HepG2 (cell line): ENCODE measurements at regions not wholly inside any gene's neighbourhood (a gene's known extent, or its start where the extent isn't known, plus 50 kb on each side); places are given as distances from the start of the nearest gene placed in this dataset.

Source experiments
- ATAC-seq: fragments of 200-7000 bp; cut with Tn5 transposase; 3 replicates; pipeline ENCODE4 v1.9.1; 2020; ENCODE audit warnings: mild to moderate bottlenecking, moderate library complexity
- BruUV-seq: library from RNA; stranded (reverse); fragments of 400-500 nt; replicated peaks from 2 replicates; lab custom pipeline; 2021; lab: Mats Ljungman, UMichigan
- CTCF ChIA-PET: fragments of 300-600 bp; formaldehyde crosslinking; extraction: SDS; loops from one replicate; lab custom pipeline; 2021; ENCODE audit warnings: low total read pairs, inconsistent platforms, low intra/inter-chr PET ratio; lab: Yijun Ruan, JAX
- POLR2A ChIA-PET: fragments of 350-600 bp; sonication (Branson Sonifier 250); formaldehyde crosslinking; loops from one replicate; lab custom pipeline; 2020; ENCODE audit warnings: antibody characterized with exemption, inconsistent platforms; lab: Yijun Ruan, JAX
- DNase-seq: peaks from one replicate; pipeline ENCODE4 v3.0.0-alpha.2; 2015; ENCODE audit warnings: low spot score
- FAIRE-seq: peaks from 3 replicates; lab custom pipeline; 2011; peaks lifted over from hg19 to GRCh38; lab: Jason Lieb, UNC
- H2AFZ ChIP-seq: one replicate; pipeline ENCODE4 v1.6.1; 2011; ENCODE audit warnings: low read length, inconsistent platforms
- H3K27ac ChIP-seq: fragments of 300-600 bp; 3 replicates; pipeline ENCODE4 v1.8.0; 2011; ENCODE audit warnings: mixed run types, mild to moderate bottlenecking, mixed read lengths, low read length, inconsistent platforms; ENCODE audit not compliant: insufficient read depth; ENCODE audit errors: extremely low read length
- H3K27me3 ChIP-seq, 2 experiments: fragments of 200-600 bp in 1 of 2; 2 replicates in 1 of 2; 3 replicates in 1 of 2; pipeline versions ENCODE4 v1.6.0 to v1.8.0; 2011; ENCODE audit warnings: low read length in 2 of 2, mild to moderate bottlenecking in 2 of 2, moderate library complexity in 2 of 2, inconsistent platforms in 1 of 2; ENCODE audit not compliant: insufficient read depth in 2 of 2, control insufficient read depth in 1 of 2
- H3K36me3 ChIP-seq, 2 experiments: fragments of 200-600 bp in 1 of 2; replicated peaks in 1 of 2; 2 replicates in 1 of 2; 3 replicates in 1 of 2; pipeline versions ENCODE4 v1.5.1 to v1.8.0; 2011; ENCODE audit warnings: low read length in 2 of 2, inconsistent platforms in 1 of 2; ENCODE audit not compliant: insufficient read depth in 2 of 2, control insufficient read depth in 1 of 2
- H3K4me1 ChIP-seq: 2 replicates; pipeline ENCODE4 v1.5.1; 2012; ENCODE audit warnings: low read length, inconsistent platforms; ENCODE audit not compliant: insufficient read depth
- H3K4me2 ChIP-seq: 2 replicates; pipeline ENCODE4 v1.6.0; 2011; ENCODE audit warnings: low read depth, low read length, inconsistent platforms
- H3K4me3 ChIP-seq, 3 experiments: fragments of 200-600 bp in 1 of 3; sonication (generic), shearing (Covaris generic) in 1 of 3; replicated peaks in 1 of 3; 2 replicates each; pipeline ENCODE4 v1.5.1; 2011 to 2016; ENCODE audit warnings: low read length in 3 of 3, inconsistent platforms in 2 of 3, low read depth in 2 of 3, mild to moderate bottlenecking in 2 of 3, control low read depth in 1 of 3, mixed read lengths in 1 of 3; ENCODE audit not compliant: insufficient read depth in 1 of 3
- H3K79me2 ChIP-seq: one replicate; pipeline ENCODE4 v1.6.1; 2011; ENCODE audit warnings: low read length, inconsistent platforms; ENCODE audit not compliant: insufficient read depth
- H3K9ac ChIP-seq: 2 replicates; pipeline ENCODE4 v1.6.0; 2011; ENCODE audit warnings: mild to moderate bottlenecking, low read depth, low read length, inconsistent platforms; ENCODE audit not compliant: insufficient read depth
- H3K9me3 ChIP-seq: 2 replicates; pipeline ENCODE4 v1.5.1; 2012; ENCODE audit warnings: mild to moderate bottlenecking, low read length
- H4K20me1 ChIP-seq: 2 replicates; pipeline ENCODE4 v1.6.0; 2011; ENCODE audit warnings: inconsistent platforms, mild to moderate bottlenecking, low read length, moderate library complexity; ENCODE audit not compliant: insufficient read depth
- BCL3 ChIP-seq: sonication (generic); formaldehyde crosslinking; IDR thresholded peaks from 2 replicates; pipeline ENCODE4 v1.5.1; 2020; ENCODE audit warnings: mild to moderate bottlenecking, missing genetic modification reagents, moderate library complexity
- CBX1 ChIP-seq: IDR thresholded peaks from one replicate; pipeline ENCODE4 v1.6.1; 2016; ENCODE audit warnings: antibody characterized with exemption, low read depth
- DPF2 ChIP-seq: sonication (generic); formaldehyde crosslinking; IDR thresholded peaks from 2 replicates; pipeline ENCODE4 v1.4.0; 2020; ENCODE audit warnings: mild to moderate bottlenecking, low read depth, missing genetic modification reagents, borderline replicate concordance
- ELF3 ChIP-seq: IDR thresholded peaks from 2 replicates; pipeline ENCODE4 v1.6.1; 2016; ENCODE audit warnings: missing genetic modification reagents, missing compliant biosample characterization
- ELK4 ChIP-seq: sonication (generic); formaldehyde crosslinking; IDR thresholded peaks from 2 replicates; pipeline ENCODE4 v1.9.0; 2021; ENCODE audit warnings: missing genetic modification reagents, borderline replicate concordance
- KDM4B ChIP-seq: sonication (generic); formaldehyde crosslinking; IDR thresholded peaks from 2 replicates; pipeline ENCODE4 v1.4.0; 2020; ENCODE audit warnings: missing genetic modification reagents
- NFE2L2 ChIP-seq: fragments of 150-350 bp; IDR thresholded peaks from 2 replicates; pipeline ENCODE4 v1.6.1; 2014; ENCODE audit warnings: low read length
- RBM39 ChIP-seq: fragments of 200-400 bp; formaldehyde crosslinking; IDR thresholded peaks from one replicate; pipeline ENCODE4 v1.6.1; 2018; ENCODE audit warnings: antibody characterized with exemption, mild to moderate bottlenecking, low read depth, low read length; ENCODE audit not compliant: poor library complexity, severe bottlenecking
- ZBTB25 ChIP-seq: IDR thresholded peaks from 2 replicates; pipeline ENCODE4 v1.6.1; 2018; ENCODE audit warnings: missing genetic modification reagents
- ZFP36L2 ChIP-seq: sonication (generic); formaldehyde crosslinking; IDR thresholded peaks from 2 replicates; pipeline ENCODE4 v1.4.0; 2020; ENCODE audit warnings: missing genetic modification reagents
- ZMAT3 ChIP-seq: sonication (generic); formaldehyde crosslinking; conservative IDR thresholded peaks from 2 replicates; pipeline ENCODE4 v1.7.0; 2021; ENCODE audit warnings: missing genetic modification reagents
- ZNF772 ChIP-seq: sonication (generic); formaldehyde crosslinking; IDR thresholded peaks from 2 replicates; pipeline ENCODE4 v1.5.0; 2020; ENCODE audit warnings: mild to moderate bottlenecking, missing genetic modification reagents
- ZNF788 ChIP-seq: sonication (generic); formaldehyde crosslinking; IDR thresholded peaks from 2 replicates; pipeline ENCODE4 v1.5.0; 2020; ENCODE audit warnings: mild to moderate bottlenecking, missing genetic modification reagents, borderline replicate concordance
- ZUFSP ChIP-seq: sonication (generic); formaldehyde crosslinking; IDR thresholded peaks from 2 replicates; pipeline ENCODE4 v1.9.0; 2021; ENCODE audit warnings: missing genetic modification reagents, mild to moderate bottlenecking, borderline replicate concordance
- WGBS: methylation state at CpG from one replicate; pipeline ENCODE4 v1.1.6; 2017; ENCODE audit warnings: low lambda C conversion rate; 5-methylcytosine and 5-hydroxymethylcytosine counted together
- in situ Hi-C: cut with HindIII; loops from 2 replicates; pipeline ENCODE4 v1.10.0; 2017; ENCODE audit warnings: low pct_unique_long_range_greater_than_20kb; ENCODE audit not compliant: extremely low pct_ligation_motif_present
- intact Hi-C: fragments of 100-400 bp; cut with micrococcal nuclease; formaldehyde crosslinking; loops from one replicate; pipeline ENCODE4 v1.10.0; 2022; ENCODE audit not compliant: unreplicated experiment
- TF ChIP-seq, protein P1 (sequence below): sonication (generic); formaldehyde crosslinking; IDR thresholded peaks from 2 replicates; pipeline ENCODE4 v1.4.0; 2020; ENCODE audit warnings: missing genetic modification reagents, borderline replicate concordance

- CTCF ChIA-PET: no interaction called here
Observed at GRCh38 chr18:25534401-25534800, 182.4 kb upstream of the ZNF521 start.

More at GRCh38 chr18:25534401-25534800, 182.4 kb upstream of the ZNF521 start:
- ATAC-seq (no peak), FAIRE-seq (no peak), DNase-seq (no peak)
- Histone ChIP-seq H3K9me3 (peaks cover 20% of the 10 kb centered on the region), H2AFZ (no peak overlapping the region), H3K36me3 (no peaks in the 10 kb centered on the region), H3K79me2 (no peaks in the 10 kb centered on the region), H3K27me3 (no peaks in the 10 kb centered on the region), H3K4me1 (no peaks in the 10 kb centered on the region), H3K27ac (no peak overlapping the region), H4K20me1 (no peaks in the 10 kb centered on the region), H3K4me3 (no peak overlapping the region), H3K9ac (no peak overlapping the region), H3K4me2 (no peak overlapping the region)
- no TSS peak for BruUV-seq
- intact Hi-C loops: no loop called here
- in situ Hi-C loops: no loop called here
- POLR2A ChIA-PET: no interaction called here
- TF ChIP-seq BCL3 (CRISPR knock-in tag): no peak
- TF ChIP-seq RBM39: no peak
- TF ChIP-seq ZNF788 (CRISPR knock-in tag): no peak
- no peak for TF ChIP-seq ELF3 (CRISPR knock-in tag)
- no peak for TF ChIP-seq ZUFSP (CRISPR knock-in tag)
- no peak for TF ChIP-seq ELK4 (CRISPR knock-in tag)
- TF ChIP-seq, protein P1, sequence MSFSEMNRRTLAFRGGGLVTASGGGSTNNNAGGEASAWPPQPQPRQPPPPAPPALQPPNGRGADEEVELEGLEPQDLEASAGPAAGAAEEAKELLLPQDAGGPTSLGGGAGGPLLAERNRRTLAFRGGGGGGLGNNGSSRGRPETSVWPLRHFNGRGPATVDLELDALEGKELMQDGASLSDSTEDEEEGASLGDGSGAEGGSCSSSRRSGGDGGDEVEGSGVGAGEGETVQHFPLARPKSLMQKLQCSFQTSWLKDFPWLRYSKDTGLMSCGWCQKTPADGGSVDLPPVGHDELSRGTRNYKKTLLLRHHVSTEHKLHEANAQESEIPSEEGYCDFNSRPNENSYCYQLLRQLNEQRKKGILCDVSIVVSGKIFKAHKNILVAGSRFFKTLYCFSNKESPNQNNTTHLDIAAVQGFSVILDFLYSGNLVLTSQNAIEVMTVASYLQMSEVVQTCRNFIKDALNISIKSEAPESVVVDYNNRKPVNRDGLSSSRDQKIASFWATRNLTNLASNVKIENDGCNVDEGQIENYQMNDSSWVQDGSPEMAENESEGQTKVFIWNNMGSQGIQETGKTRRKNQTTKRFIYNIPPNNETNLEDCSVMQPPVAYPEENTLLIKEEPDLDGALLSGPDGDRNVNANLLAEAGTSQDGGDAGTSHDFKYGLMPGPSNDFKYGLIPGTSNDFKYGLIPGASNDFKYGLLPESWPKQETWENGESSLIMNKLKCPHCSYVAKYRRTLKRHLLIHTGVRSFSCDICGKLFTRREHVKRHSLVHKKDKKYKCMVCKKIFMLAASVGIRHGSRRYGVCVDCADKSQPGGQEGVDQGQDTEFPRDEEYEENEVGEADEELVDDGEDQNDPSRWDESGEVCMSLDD: no peak
- no peak for TF ChIP-seq KDM4B
- no peak for TF ChIP-seq ZBTB25 (CRISPR knock-in tag)
- no peak for TF ChIP-seq NFE2L2
- no peak for TF ChIP-seq ZNF772 (CRISPR knock-in tag)
- no peak for TF ChIP-seq CBX1
- TF ChIP-seq DPF2 (CRISPR knock-in tag): no peak
- no peak for TF ChIP-seq ZMAT3
- no peak for TF ChIP-seq ZFP36L2 (CRISPR knock-in tag)
- WGBS: 0% methylated on average over 1 of the region's 1 CpG
